ENCODE measurements at regions not wholly inside any gene's neighbourhood (a gene's known extent, or its start where the extent isn't known, plus 50 kb on each side); places are given as distances from the start of the nearest gene placed in this dataset.
A peak's percentile ranks its signal among the peaks of the same experiment; 100 is the strongest.

DNA sequence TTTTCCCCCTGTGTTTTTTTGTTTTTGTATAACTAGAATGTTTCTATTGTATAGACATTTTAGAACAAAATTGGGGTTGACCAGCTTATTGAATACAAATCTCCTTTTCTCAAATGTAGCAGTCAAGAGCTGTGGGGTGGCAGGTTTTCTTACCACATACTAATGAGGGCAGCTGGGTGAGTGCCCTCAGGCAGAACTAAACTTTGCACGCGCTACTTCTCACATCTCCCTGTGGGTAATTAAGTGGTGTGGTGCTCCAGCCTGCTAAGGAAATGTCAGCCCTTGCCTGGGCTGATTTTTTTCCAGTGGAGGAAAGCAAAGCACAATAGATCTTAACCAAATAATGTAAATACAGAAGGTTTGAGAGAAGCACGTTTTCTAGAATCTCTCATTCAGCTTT, 717.6 kb upstream of the TENM3 start:
- Histone ChIP-seq H3K27ac (ENCODE audit: low read depth in 2 of 2, low read length in 2 of 2) (no peak overlapping the region), H3K9me3 (ENCODE audit: control insufficient read depth in 2 of 3, insufficient read depth in 1 of 3, low read length in 3 of 3) (no peaks in the 10 kb centered on the region), H3K4me3 (ENCODE audit: low read length in 3 of 3) (no peak overlapping the region), H3K36me3 (ENCODE audit: control insufficient read depth in 2 of 3, insufficient read depth in 3 of 3, low read length in 3 of 3) (no peaks in the 10 kb centered on the region), H3K4me1 (ENCODE audit: control insufficient read depth in 2 of 3, insufficient read depth in 2 of 3, low read depth in 1 of 3, low read length in 3 of 3) (no peaks in the 10 kb centered on the region), H3K27me3 (ENCODE audit: control insufficient read depth, insufficient read depth, low read length) (no peaks in the 10 kb centered on the region), H3K9ac (ENCODE audit: low read length in 3 of 3) (no peak overlapping the region)
- no peak for FAIRE-seq
- intact Hi-C loops (cut with DNase I), result loop anchor here (10.0 kb wide), 1 partner anchor 381 kb away; no protein-coding TSS in a partner anchor
- TF ChIP-seq, protein P1, sequence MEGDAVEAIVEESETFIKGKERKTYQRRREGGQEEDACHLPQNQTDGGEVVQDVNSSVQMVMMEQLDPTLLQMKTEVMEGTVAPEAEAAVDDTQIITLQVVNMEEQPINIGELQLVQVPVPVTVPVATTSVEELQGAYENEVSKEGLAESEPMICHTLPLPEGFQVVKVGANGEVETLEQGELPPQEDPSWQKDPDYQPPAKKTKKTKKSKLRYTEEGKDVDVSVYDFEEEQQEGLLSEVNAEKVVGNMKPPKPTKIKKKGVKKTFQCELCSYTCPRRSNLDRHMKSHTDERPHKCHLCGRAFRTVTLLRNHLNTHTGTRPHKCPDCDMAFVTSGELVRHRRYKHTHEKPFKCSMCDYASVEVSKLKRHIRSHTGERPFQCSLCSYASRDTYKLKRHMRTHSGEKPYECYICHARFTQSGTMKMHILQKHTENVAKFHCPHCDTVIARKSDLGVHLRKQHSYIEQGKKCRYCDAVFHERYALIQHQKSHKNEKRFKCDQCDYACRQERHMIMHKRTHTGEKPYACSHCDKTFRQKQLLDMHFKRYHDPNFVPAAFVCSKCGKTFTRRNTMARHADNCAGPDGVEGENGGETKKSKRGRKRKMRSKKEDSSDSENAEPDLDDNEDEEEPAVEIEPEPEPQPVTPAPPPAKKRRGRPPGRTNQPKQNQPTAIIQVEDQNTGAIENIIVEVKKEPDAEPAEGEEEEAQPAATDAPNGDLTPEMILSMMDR (IDR thresholded peaks at IDR 0.05; ENCODE audit: borderline replicate concordance, extremely low read depth, insufficient read depth), result no peak
- peak in 4 of 5 donors; percentile 56 to 82 (median 72) for DNase-seq

DNA sequence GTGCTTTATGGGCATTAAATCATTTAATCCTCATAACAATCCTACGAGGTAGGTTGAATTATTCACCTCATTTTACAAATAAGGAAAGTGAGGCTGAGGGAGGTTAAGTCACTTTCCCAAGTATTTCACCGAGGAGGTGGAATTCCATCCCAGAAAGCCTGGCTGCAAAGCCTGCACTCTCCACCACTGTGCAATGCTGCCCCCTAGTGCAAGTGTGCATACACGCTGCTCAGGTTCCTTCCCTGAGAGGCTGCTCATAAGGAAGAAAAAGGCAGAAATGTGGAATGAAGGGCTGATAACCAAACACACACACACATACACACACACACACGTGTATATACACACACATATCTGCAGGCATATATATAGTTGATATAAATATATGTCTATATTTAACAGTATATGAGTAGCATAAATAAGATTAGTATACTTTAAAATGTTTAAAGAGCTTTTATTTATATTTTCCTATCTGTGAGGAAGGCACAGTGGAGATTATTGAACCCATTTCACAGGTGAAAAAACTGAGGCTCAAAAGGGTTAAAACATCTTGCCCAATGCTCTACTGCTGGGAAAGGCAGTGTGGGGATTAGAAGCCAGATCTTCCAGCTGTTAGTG, 714.5 kb upstream of the TENM3 start:
- intact Hi-C loops (cut with DNase I), result loop anchor here (10.0 kb wide), 1 partner anchor 384 kb away; no protein-coding TSS in a partner anchor
- Histone ChIP-seq H3K36me3 (ENCODE audit: control insufficient read depth in 2 of 3, insufficient read depth in 3 of 3, low read length in 3 of 3) (no peaks in the 10 kb centered on the region), H3K9ac (ENCODE audit: low read length in 3 of 3) (no peak overlapping the region), H3K4me1 (ENCODE audit: control insufficient read depth in 2 of 3, insufficient read depth in 2 of 3, low read depth in 1 of 3, low read length in 3 of 3) (no peaks in the 10 kb centered on the region), H3K27ac (ENCODE audit: low read depth in 2 of 2, low read length in 2 of 2) (no peak overlapping the region), H3K4me3 (ENCODE audit: low read length in 3 of 3) (no peak overlapping the region), H3K27me3 (ENCODE audit: control insufficient read depth, insufficient read depth, low read length) (no peaks in the 10 kb centered on the region), H3K9me3 (ENCODE audit: control insufficient read depth in 2 of 3, insufficient read depth in 1 of 3, low read length in 3 of 3) (no peaks in the 10 kb centered on the region)
- FAIRE-seq, result no peak
- TF ChIP-seq, protein P1 (IDR thresholded peaks at IDR 0.05; ENCODE audit: borderline replicate concordance, extremely low read depth, insufficient read depth), result peak; percentile 80
- peak in 4 of 5 donors; percentile 86 to 90 (median 88) for DNase-seq

DNA sequence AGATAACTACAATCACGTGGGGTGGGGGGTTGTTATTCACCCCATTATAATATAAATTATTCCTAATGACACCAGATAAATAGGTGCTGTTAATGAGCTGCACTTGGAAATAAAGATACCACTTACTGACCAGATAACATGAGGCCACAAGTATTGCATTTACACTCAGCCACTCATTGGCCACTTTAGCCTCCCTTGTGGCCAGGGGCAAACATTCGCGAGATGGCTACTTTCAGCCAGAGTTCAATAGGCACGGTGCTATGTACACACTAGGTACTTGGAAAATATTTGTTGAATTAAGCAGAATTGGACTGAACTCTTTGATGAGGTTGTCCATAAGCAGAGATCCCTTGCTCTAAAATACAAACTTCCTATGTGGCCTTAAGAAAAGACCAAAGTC, 713.7 kb upstream of the TENM3 start:
- no peak overlapping the region for H3K27ac ChIP-seq (ENCODE audit: low read depth in 2 of 2, low read length in 2 of 2)
- TF ChIP-seq, protein P1 (IDR thresholded peaks at IDR 0.05; ENCODE audit: borderline replicate concordance, extremely low read depth, insufficient read depth), result no peak
- FAIRE-seq (no peak), DNase-seq (no peak)
- H3K9me3 ChIP-seq (ENCODE audit: control insufficient read depth in 2 of 3, insufficient read depth in 1 of 3, low read length in 3 of 3), result no peaks in the 10 kb centered on the region
- intact Hi-C loops (cut with DNase I), result loop anchor here (10.0 kb wide), 1 partner anchor 385 kb away; no protein-coding TSS in a partner anchor
- no peaks in the 10 kb centered on the region for H3K4me1 ChIP-seq (ENCODE audit: control insufficient read depth in 2 of 3, insufficient read depth in 2 of 3, low read depth in 1 of 3, low read length in 3 of 3)
- no peak overlapping the region for H3K4me3 ChIP-seq (ENCODE audit: low read length in 3 of 3)
- no peaks in the 10 kb centered on the region for H3K36me3 ChIP-seq (ENCODE audit: control insufficient read depth in 2 of 3, insufficient read depth in 3 of 3, low read length in 3 of 3)
- H3K27me3 ChIP-seq (ENCODE audit: control insufficient read depth, insufficient read depth, low read length), result no peaks in the 10 kb centered on the region
- no peak overlapping the region for H3K9ac ChIP-seq (ENCODE audit: low read length in 3 of 3)

All from kidney (tissue), 13 donors.